Neuronal stem cell (in vitro differentiated cells): ENCODE measurements at regions not wholly inside any gene's neighbourhood (a gene's known extent, or its start where the extent isn't known, plus 50 kb on each side); places are given as distances from the start of the nearest gene placed in this dataset.

Experiments used
- DNase-seq: peaks from one replicate; pipeline ENCODE4 v3.0.0-alpha.2; 2013; ENCODE audit warnings: low spot score
- H2AFZ ChIP-seq: one replicate; pipeline ENCODE4 v1.6.1; 2013; ENCODE audit warnings: mild to moderate bottlenecking, low read length, inconsistent platforms
- H2AK5ac ChIP-seq: 2 replicates; pipeline ENCODE4 v1.6.1; 2013; ENCODE audit warnings: low read depth, mild to moderate bottlenecking, inconsistent platforms, low read length, moderate library complexity, mixed read lengths
- H2BK120ac ChIP-seq: 2 replicates; pipeline ENCODE4 v1.6.1; 2013; ENCODE audit warnings: low read depth, mild to moderate bottlenecking, inconsistent platforms, low read length, moderate library complexity, mixed read lengths
- H2BK12ac ChIP-seq: one replicate; pipeline ENCODE4 v1.6.1; 2013; ENCODE audit warnings: low read length, inconsistent platforms
- H2BK15ac ChIP-seq: 2 replicates; pipeline ENCODE4 v1.6.1; 2013; ENCODE audit warnings: mild to moderate bottlenecking, low read length, inconsistent platforms, mixed read lengths
- H2BK5ac ChIP-seq: one replicate; pipeline ENCODE4 v1.6.1; 2013; ENCODE audit warnings: inconsistent platforms, mild to moderate bottlenecking, low read length, moderate library complexity
- H3K14ac ChIP-seq: one replicate; pipeline ENCODE4 v1.6.1; 2013; ENCODE audit warnings: low read length, inconsistent platforms
- H3K18ac ChIP-seq: 2 replicates; pipeline ENCODE4 v1.6.1; 2013; ENCODE audit warnings: low read length, inconsistent platforms
- H3K23ac ChIP-seq: 2 replicates; pipeline ENCODE4 v1.6.1; 2013; ENCODE audit warnings: low read depth, mild to moderate bottlenecking, mixed read lengths, low read length, inconsistent platforms; ENCODE audit not compliant: poor library complexity
- H3K27ac ChIP-seq: replicated peaks from 3 replicates; pipeline ENCODE4 v1.5.1; 2013; ENCODE audit warnings: low read length, inconsistent platforms
- H3K27me3 ChIP-seq, 3 experiments: 2 replicates each; pipeline ENCODE4 v1.6.1; 2013; ENCODE audit warnings: low read length in 3 of 3, mild to moderate bottlenecking in 2 of 3, inconsistent platforms in 1 of 3, low read depth in 1 of 3, mixed read lengths in 1 of 3, moderate library complexity in 1 of 3; ENCODE audit not compliant: control insufficient read depth in 3 of 3, insufficient read depth in 3 of 3
- H3K36me3 ChIP-seq, 2 donors: replicated peaks in 1 of 2; 2 replicates each; pipeline ENCODE4 v1.6.1; 2013; ENCODE audit warnings: low read length in 2 of 2; ENCODE audit not compliant: control insufficient read depth in 2 of 2, insufficient read depth in 2 of 2
- H3K4ac ChIP-seq: 2 replicates; pipeline ENCODE4 v1.6.1; 2013; ENCODE audit warnings: inconsistent platforms, mild to moderate bottlenecking, low read length, moderate library complexity
- H3K4me1 ChIP-seq, 2 donors: 1 replicate in 1 of 2; 2 replicates in 1 of 2; pipeline ENCODE4 v1.6.1; 2013; ENCODE audit warnings: low read length in 2 of 2, low read depth in 1 of 2; ENCODE audit not compliant: control insufficient read depth in 2 of 2, insufficient read depth in 1 of 2
- H3K4me2 ChIP-seq: one replicate; pipeline ENCODE4 v1.6.1; 2013; ENCODE audit warnings: mild to moderate bottlenecking, low read length, inconsistent platforms; ENCODE audit not compliant: insufficient read depth, poor library complexity, severe bottlenecking
- H3K4me3 ChIP-seq, 2 donors: 2 replicates each; pipeline ENCODE4 v1.5.1; 2013; ENCODE audit warnings: low read length in 2 of 2, mild to moderate bottlenecking in 2 of 2, inconsistent platforms in 1 of 2, moderate library complexity in 1 of 2
- H3K79me1 ChIP-seq: one replicate; pipeline ENCODE4 v1.6.1; 2013; ENCODE audit warnings: low read depth, mild to moderate bottlenecking, inconsistent platforms, low read length, moderate library complexity
- H3K9ac ChIP-seq: one replicate; pipeline ENCODE4 v1.6.1; 2013; ENCODE audit warnings: mild to moderate bottlenecking, low read depth, low read length, inconsistent platforms; ENCODE audit not compliant: poor library complexity
- H3K9me3 ChIP-seq, 2 donors: replicated peaks in 1 of 2; 2 replicates each; pipeline versions ENCODE3 to v1.6.1; 2013; ENCODE audit warnings: low read length in 2 of 2, mild to moderate bottlenecking in 2 of 2, inconsistent platforms in 1 of 2, low read depth in 1 of 2, mixed read lengths in 1 of 2, moderate library complexity in 1 of 2; ENCODE audit not compliant: control insufficient read depth in 2 of 2, insufficient read depth in 1 of 2
- H4K8ac ChIP-seq: one replicate; pipeline ENCODE4 v1.6.1; 2013; ENCODE audit warnings: low read depth, mild to moderate bottlenecking, inconsistent platforms, low read length, moderate library complexity
- H4K91ac ChIP-seq: one replicate; pipeline ENCODE4 v1.6.1; 2013; ENCODE audit warnings: low read length, low read depth, mild to moderate bottlenecking, inconsistent platforms; ENCODE audit not compliant: poor library complexity
- WGBS, 2 donors: extraction: QIAGEN DNeasy Blood & Tissue Kit; methylation state at CpG; one replicate each; pipeline ENCODE4 v1.1.7; 2013; ENCODE audit warnings: missing lambda C conversion rate in 2 of 2, mixed read lengths in 1 of 2; ENCODE audit not compliant: insufficient read length in 2 of 2, insufficient replicate concordance in 1 of 2; ENCODE audit errors: extremely low coverage in 2 of 2; 5-methylcytosine and 5-hydroxymethylcytosine counted together

GRCh38 chr1:38169121-38169520, 122.5 kb upstream of the POU3F1 start:
- Histone ChIP-seq H3K4ac (no peak overlapping the region), H3K4me2 (no peak overlapping the region), H3K36me3 (no peaks in the 10 kb centered on the region), H3K23ac (no peak overlapping the region), H3K27ac (no peak overlapping the region), H2BK15ac (no peak overlapping the region), H3K79me1 (no peaks in the 10 kb centered on the region), H3K27me3 (peaks cover 0 to 5% (median 0%) of the 10 kb centered on the region in 3 experiments), H3K4me1 (no peaks in the 10 kb centered on the region), H3K9ac (no peak overlapping the region), H2BK12ac (no peak overlapping the region), H3K4me3 (no peak overlapping the region), H3K9me3 (no peaks in the 10 kb centered on the region), H2AK5ac (no peak overlapping the region), H2BK120ac (no peak overlapping the region), H3K18ac (no peak overlapping the region), H2BK5ac (no peak overlapping the region), H3K14ac (no peak overlapping the region), H4K91ac (no peak overlapping the region), H2AFZ (no peak overlapping the region), H4K8ac (no peak overlapping the region)
- no CpG with 5 or more reads among the region's 3 CpGs for WGBS, 2 donors
- no peak for DNase-seq

GRCh38 chr1:38168365-38168764, 121.8 kb upstream of the POU3F1 start:
- no peak overlapping the region for H2BK12ac ChIP-seq
- no peaks in the 10 kb centered on the region for H3K9me3 ChIP-seq
- H2BK120ac ChIP-seq, result no peak overlapping the region
- H3K36me3 ChIP-seq, result no peaks in the 10 kb centered on the region
- H4K91ac ChIP-seq, result no peak overlapping the region
- H3K23ac ChIP-seq, result no peak overlapping the region
- H3K27ac ChIP-seq, result no peak overlapping the region
- WGBS, 2 donors, result no CpG with 5 or more reads among the region's 2 CpGs
- no peak overlapping the region for H3K4ac ChIP-seq
- no peak overlapping the region for H3K4me2 ChIP-seq
- no peak overlapping the region for H4K8ac ChIP-seq
- DNase-seq, result no peak
- no peaks in the 10 kb centered on the region for H3K79me1 ChIP-seq
- no peaks in the 10 kb centered on the region for H3K4me1 ChIP-seq
- H2BK5ac ChIP-seq, result no peak overlapping the region
- peaks cover 0 to 5% (median 0%) of the 10 kb centered on the region in 3 experiments for H3K27me3 ChIP-seq
- no peak overlapping the region for H3K18ac ChIP-seq
- no peak overlapping the region for H3K4me3 ChIP-seq
- no peak overlapping the region for H2AK5ac ChIP-seq
- no peak overlapping the region for H3K14ac ChIP-seq
- no peak overlapping the region for H2AFZ ChIP-seq
- H2BK15ac ChIP-seq, result no peak overlapping the region
- no peak overlapping the region for H3K9ac ChIP-seq

GRCh38 chr1:38166461-38166860, 119.9 kb upstream of the POU3F1 start:
- Histone ChIP-seq H2BK5ac (no peak overlapping the region), H2BK12ac (no peak overlapping the region), H3K79me1 (no peaks in the 10 kb centered on the region), H3K4me2 (no peak overlapping the region), H3K14ac (peak overlapping the region; percentile 65), H2AFZ (no peak overlapping the region), H3K23ac (no peak overlapping the region), H3K9me3 (no peaks in the 10 kb centered on the region), H3K4me3 (no peak overlapping the region), H2AK5ac (peak overlapping the region; percentile 43), H3K4ac (no peak overlapping the region), H2BK15ac (peak overlapping the region; percentile 78), H3K36me3 (no peaks in the 10 kb centered on the region), H3K27me3 (peaks cover 0 to 10% (median 0%) of the 10 kb centered on the region in 3 experiments), H3K18ac (peak overlapping the region; percentile 81), H4K8ac (peak overlapping the region; percentile 4), H3K4me1 (no peaks in the 10 kb centered on the region), H2BK120ac (peak overlapping the region; percentile 43), H3K9ac (no peak overlapping the region), H3K27ac (no peak overlapping the region), H4K91ac (no peak overlapping the region)
- WGBS, 2 donors, result no CpG with 5 or more reads among the region's 4 CpGs
- no peak for DNase-seq

- Histone ChIP-seq H4K8ac (no peak overlapping the region), H3K27ac (no peak overlapping the region), H3K14ac (no peak overlapping the region), H3K27me3 (peaks cover 0 to 2% (median 0%) of the 10 kb centered on the region in 3 experiments), H3K36me3 (no peaks in the 10 kb centered on the region), H3K9ac (no peak overlapping the region), H4K91ac (no peak overlapping the region), H3K23ac (no peak overlapping the region), H2BK15ac (no peak overlapping the region), H3K4me3 (no peak overlapping the region), H3K9me3 (peaks cover 0 to 5% of the 10 kb centered on the region in 2 donors), H2AFZ (no peak overlapping the region), H2AK5ac (no peak overlapping the region), H2BK12ac (no peak overlapping the region), H3K4me1 (peaks cover 3 to 6% of the 10 kb centered on the region in 2 donors), H3K4ac (no peak overlapping the region), H2BK120ac (no peak overlapping the region), H2BK5ac (no peak overlapping the region), H3K79me1 (no peaks in the 10 kb centered on the region), H3K18ac (no peak overlapping the region), H3K4me2 (no peak overlapping the region)
- WGBS, 2 donors, result no CpG with 5 or more reads among the region's 12 CpGs
- DNase-seq, result no peak
Observed at GRCh38 chr1:38153778-38154470, 107.3 kb upstream of the POU3F1 start.
